ENCODE measurements at regions not wholly inside any gene's neighbourhood (a gene's known extent, or its start where the extent isn't known, plus 50 kb on each side); places are given as distances from the start of the nearest gene placed in this dataset.
A peak's percentile ranks its signal among the peaks of the same experiment; 100 is the strongest.

GRCh38 chr17:33968350-33969044 is 286.6 kb upstream of the CCL2 start:
- Histone ChIP-seq H3K36me3 (ENCODE audit: control insufficient read depth, insufficient read depth, low read length) (no peaks in the 10 kb centered on the region), H3K4me3 (replicated peaks in 1 of 4; ENCODE audit: control extremely low read depth in 1 of 4, insufficient read depth in 1 of 4, low read depth in 3 of 4, low read length in 4 of 4) (no peak overlapping the region), H2AFZ (ENCODE audit: low read length) (no peak overlapping the region), H3K79me2 (ENCODE audit: control insufficient read depth, insufficient read depth, low read length) (no peaks in the 10 kb centered on the region), H3K9ac (ENCODE audit: insufficient read depth, low read length) (no peak overlapping the region), H3K27ac (ENCODE audit: insufficient read depth, low read length) (no peak overlapping the region), H3K4me2 (ENCODE audit: extremely low read depth, insufficient read depth, low read length) (no peak overlapping the region), H3K9me3 (ENCODE audit: control insufficient read depth, insufficient read depth, low read depth, low read length) (no peaks in the 10 kb centered on the region), H3K27me3 (ENCODE audit: control insufficient read depth, insufficient read depth, low read length) (no peaks in the 10 kb centered on the region), H3K4me1 (ENCODE audit: control insufficient read depth, extremely low read depth, insufficient read depth, low read length) (no peaks in the 10 kb centered on the region), H4K20me1 (ENCODE audit: control insufficient read depth, extremely low read depth, insufficient read depth, low read length) (no peaks in the 10 kb centered on the region)
- DNase-seq (ENCODE audit: low read depth in 2 of 2), result peak in 1 of 2 donors; percentile 11
- TF ChIP-seq EZH2 (IDR thresholded peaks at IDR 0.05; ENCODE audit: low read length, missing control alignments) (no peak), CTCF (conservative IDR thresholded peaks at IDR 0.05 in 1 of 2, IDR thresholded peaks at IDR 0.05 in 1 of 2; ENCODE audit: low read depth in 1 of 2, low read length in 2 of 2) (no peak)

- Histone ChIP-seq H3K4me3 (replicated peaks in 1 of 4; ENCODE audit: control extremely low read depth in 1 of 4, insufficient read depth in 1 of 4, low read depth in 3 of 4, low read length in 4 of 4) (no peak overlapping the region), H3K4me1 (ENCODE audit: control insufficient read depth, extremely low read depth, insufficient read depth, low read length) (no peaks in the 10 kb centered on the region), H3K36me3 (ENCODE audit: control insufficient read depth, insufficient read depth, low read length) (no peaks in the 10 kb centered on the region), H3K27me3 (ENCODE audit: control insufficient read depth, insufficient read depth, low read length) (no peaks in the 10 kb centered on the region), H2AFZ (ENCODE audit: low read length) (no peak overlapping the region), H3K9ac (ENCODE audit: insufficient read depth, low read length) (no peak overlapping the region), H3K4me2 (ENCODE audit: extremely low read depth, insufficient read depth, low read length) (no peak overlapping the region), H3K79me2 (ENCODE audit: control insufficient read depth, insufficient read depth, low read length) (no peaks in the 10 kb centered on the region), H4K20me1 (ENCODE audit: control insufficient read depth, extremely low read depth, insufficient read depth, low read length) (no peaks in the 10 kb centered on the region), H3K27ac (ENCODE audit: insufficient read depth, low read length) (no peak overlapping the region), H3K9me3 (ENCODE audit: control insufficient read depth, insufficient read depth, low read depth, low read length) (no peaks in the 10 kb centered on the region)
- DNase-seq (ENCODE audit: low read depth in 2 of 2), result no peak
- no peak for TF ChIP-seq EZH2 (IDR thresholded peaks at IDR 0.05; ENCODE audit: low read length, missing control alignments)
- TF ChIP-seq CTCF (conservative IDR thresholded peaks at IDR 0.05 in 1 of 2, IDR thresholded peaks at IDR 0.05 in 1 of 2; ENCODE audit: low read depth in 1 of 2, low read length in 2 of 2), result no peak
These were observed 284.8 kb upstream of the CCL2 start for GRCh38 chr17:33970279-33970678.

GRCh38 chr17:33972763-33973162 is 282.3 kb upstream of the CCL2 start:
- Histone ChIP-seq H3K4me2 (ENCODE audit: extremely low read depth, insufficient read depth, low read length) (no peak overlapping the region), H3K9me3 (ENCODE audit: control insufficient read depth, insufficient read depth, low read depth, low read length) (no peaks in the 10 kb centered on the region), H3K4me3 (replicated peaks in 1 of 4; ENCODE audit: control extremely low read depth in 1 of 4, insufficient read depth in 1 of 4, low read depth in 3 of 4, low read length in 4 of 4) (no peak overlapping the region), H3K36me3 (ENCODE audit: control insufficient read depth, insufficient read depth, low read length) (no peaks in the 10 kb centered on the region), H3K27ac (ENCODE audit: insufficient read depth, low read length) (no peak overlapping the region), H3K4me1 (ENCODE audit: control insufficient read depth, extremely low read depth, insufficient read depth, low read length) (no peaks in the 10 kb centered on the region), H4K20me1 (ENCODE audit: control insufficient read depth, extremely low read depth, insufficient read depth, low read length) (no peaks in the 10 kb centered on the region), H3K27me3 (ENCODE audit: control insufficient read depth, insufficient read depth, low read length) (no peaks in the 10 kb centered on the region), H3K9ac (ENCODE audit: insufficient read depth, low read length) (no peak overlapping the region), H2AFZ (ENCODE audit: low read length) (no peak overlapping the region), H3K79me2 (ENCODE audit: control insufficient read depth, insufficient read depth, low read length) (no peaks in the 10 kb centered on the region)
- no peak for TF ChIP-seq CTCF (conservative IDR thresholded peaks at IDR 0.05 in 1 of 2, IDR thresholded peaks at IDR 0.05 in 1 of 2; ENCODE audit: low read depth in 1 of 2, low read length in 2 of 2)
- DNase-seq (ENCODE audit: low read depth in 2 of 2), result no peak

Data from fibroblast of lung (primary cell).